Caco-2 (cell line): ENCODE measurements at regions not wholly inside any gene's neighbourhood (a gene's known extent, or its start where the extent isn't known, plus 50 kb on each side); places are given as distances from the start of the nearest gene placed in this dataset.

Source experiments
- BruUV-seq: library from RNA; stranded (reverse); fragments of 400-500 nt; replicated peaks from 2 replicates; lab custom pipeline; 2021; lab: Mats Ljungman, UMichigan
- CTCF ChIA-PET: fragments of 300-600 bp; sonication (Branson Sonifier 250); formaldehyde crosslinking; loops from one replicate; lab custom pipeline; 2022; ENCODE audit warnings: antibody characterized with exemption; lab: Charles Lee
- POLR2A ChIA-PET: fragments of 300-600 bp; sonication (Branson Sonifier 250); formaldehyde crosslinking; loops from one replicate; lab custom pipeline; 2022; ENCODE audit warnings: antibody characterized with exemption; lab: Charles Lee
- DNase-seq, 2 experiments: peaks; one replicate each; pipeline versions ENCODE4 v3.0.0 to v3.0.0-alpha.2; 2020 to 2022
- H3K27me3 ChIP-seq: replicated peaks from 2 replicates; pipeline ENCODE4 v1.6.0; 2011; ENCODE audit warnings: low read length; ENCODE audit not compliant: control insufficient read depth, insufficient read depth
- H3K36me3 ChIP-seq: 2 replicates; pipeline ENCODE4 v1.5.1; 2011; ENCODE audit warnings: low read length; ENCODE audit not compliant: control insufficient read depth, insufficient read depth
- H3K4me1 ChIP-seq: fragments of 250-450 bp; sonication (Bioruptor Pico); 2 replicates; pipeline ENCODE4 v1.5.1; 2020; ENCODE audit warnings: mild to moderate bottlenecking
- H3K4me3 ChIP-seq: 2 replicates; pipeline ENCODE4 v1.5.1; 2011; ENCODE audit warnings: low read depth, mild to moderate bottlenecking, control low read depth, low read length
- H3K9me3 ChIP-seq: fragments of 250-450 bp; sonication (Bioruptor Pico); 2 replicates; pipeline ENCODE4 v1.5.1; 2020; ENCODE audit warnings: mild to moderate bottlenecking, moderate library complexity
- H3K27ac Mint-ChIP-seq: one replicate; pipeline ENCODE4 v1.8.0; 2022; ENCODE audit warnings: mixed read lengths; ENCODE audit not compliant: unreplicated experiment
- H3K27me3 Mint-ChIP-seq: one replicate; pipeline ENCODE4 v1.8.0; 2022; ENCODE audit warnings: mixed read lengths; ENCODE audit not compliant: insufficient read depth, unreplicated experiment
- H3K36me3 Mint-ChIP-seq: one replicate; pipeline ENCODE4 v1.8.0; 2022; ENCODE audit warnings: mild to moderate bottlenecking, mixed read lengths; ENCODE audit not compliant: insufficient read depth, unreplicated experiment
- H3K4me1 Mint-ChIP-seq: one replicate; pipeline ENCODE4 v1.8.0; 2022; ENCODE audit warnings: low read depth, mixed read lengths; ENCODE audit not compliant: unreplicated experiment
- H3K4me3 Mint-ChIP-seq: one replicate; pipeline ENCODE4 v1.8.0; 2022; ENCODE audit warnings: mild to moderate bottlenecking, moderate library complexity, mixed read lengths; ENCODE audit not compliant: unreplicated experiment
- H3K9me3 Mint-ChIP-seq: one replicate; pipeline ENCODE4 v1.8.0; 2022; ENCODE audit warnings: mixed read lengths; ENCODE audit not compliant: unreplicated experiment
- CTCF ChIP-seq, 2 experiments: fragments of 200-600 bp in 1 of 2; IDR thresholded peaks; 1 replicate in 1 of 2; 2 replicates in 1 of 2; pipeline versions ENCODE4 v1.5.1 to v1.8.0; 2011 to 2022; ENCODE audit warnings: antibody characterized with exemption in 1 of 2, control low read depth in 1 of 2, inconsistent platforms in 1 of 2, low read depth in 1 of 2, low read length in 1 of 2, mild to moderate bottlenecking in 1 of 2, moderate library complexity in 1 of 2; ENCODE audit not compliant: insufficient read depth in 1 of 2, severe bottlenecking in 1 of 2, unreplicated experiment in 1 of 2
- intact Hi-C: fragments of 100-400 bp; cut with micrococcal nuclease; formaldehyde crosslinking; loops from one replicate; pipeline ENCODE4 v1.10.0; 2022; ENCODE audit not compliant: unreplicated experiment

GRCh38 chr3:59508273-59508672 is 458.4 kb upstream of the CFAP20DC start:
- CTCF ChIA-PET, result no interaction called here

GRCh38 chr3:59506191-59506590 is 456.4 kb upstream of the CFAP20DC start:
- H3K4me3 ChIP-seq, result no peak overlapping the region
- H3K4me3 Mint-ChIP-seq, result no peak overlapping the region
- peaks cover 12% of the 10 kb centered on the region for H3K27me3 Mint-ChIP-seq
- intact Hi-C loops, result no loop called here
- H3K4me1 ChIP-seq, result no peaks in the 10 kb centered on the region
- no peaks in the 10 kb centered on the region for H3K9me3 ChIP-seq
- DNase-seq, result no peak
- H3K27me3 ChIP-seq, result no peaks in the 10 kb centered on the region
- H3K36me3 Mint-ChIP-seq, result no peaks in the 10 kb centered on the region
- H3K4me1 Mint-ChIP-seq, result no peaks in the 10 kb centered on the region
- H3K36me3 ChIP-seq, result no peaks in the 10 kb centered on the region
- no peak for TF ChIP-seq CTCF (IDR thresholded peaks at IDR 0.05; ENCODE audit: insufficient read depth in 1 of 2, low read depth in 1 of 2, low read length in 1 of 2, severe bottlenecking in 1 of 2, unreplicated experiment in 1 of 2)
- BruUV-seq, result no TSS peak
- POLR2A ChIA-PET, result no interaction called here
- H3K27ac Mint-ChIP-seq, result no peak overlapping the region
- no peaks in the 10 kb centered on the region for H3K9me3 Mint-ChIP-seq
- CTCF ChIA-PET, result no interaction called here

More at GRCh38 chr3:59508273-59508672, 458.4 kb upstream of the CFAP20DC start:
- intact Hi-C loops, result no loop called here
- DNase-seq, result no peak
- Histone ChIP-seq H3K4me1 (no peaks in the 10 kb centered on the region), H3K9me3 (no peaks in the 10 kb centered on the region), H3K36me3 (no peaks in the 10 kb centered on the region), H3K4me3 (no peak overlapping the region), H3K27me3 (no peaks in the 10 kb centered on the region)
- no peak overlapping the region for H3K4me3 Mint-ChIP-seq
- POLR2A ChIA-PET, result no interaction called here
- no TSS peak for BruUV-seq
- H3K36me3 Mint-ChIP-seq, result no peaks in the 10 kb centered on the region
- TF ChIP-seq CTCF (IDR thresholded peaks at IDR 0.05; ENCODE audit: insufficient read depth in 1 of 2, low read depth in 1 of 2, low read length in 1 of 2, severe bottlenecking in 1 of 2, unreplicated experiment in 1 of 2), result no peak
- H3K4me1 Mint-ChIP-seq, result no peaks in the 10 kb centered on the region
- H3K9me3 Mint-ChIP-seq, result no peaks in the 10 kb centered on the region
- H3K27ac Mint-ChIP-seq, result no peak overlapping the region
- H3K27me3 Mint-ChIP-seq, result peaks cover 12% of the 10 kb centered on the region

GRCh38 chr3:59503441-59503840 is 453.6 kb upstream of the CFAP20DC start:
- Histone ChIP-seq H3K4me3 (no peak overlapping the region), H3K27me3 (no peaks in the 10 kb centered on the region; the same call in 1 of the 2 replicates), H3K4me1 (no peaks in the 10 kb centered on the region), H3K9me3 (no peaks in the 10 kb centered on the region), H3K36me3 (no peaks in the 10 kb centered on the region)
- CTCF ChIA-PET, result no interaction called here
- Mint-ChIP-seq H3K27me3 (peaks cover 15% of the 10 kb centered on the region), H3K4me1 (no peaks in the 10 kb centered on the region), H3K36me3 (no peaks in the 10 kb centered on the region), H3K9me3 (no peaks in the 10 kb centered on the region), H3K4me3 (no peak overlapping the region), H3K27ac (no peak overlapping the region)
- DNase-seq, result no peak
- intact Hi-C loops, result no loop called here
- BruUV-seq, result no TSS peak
- no peak for TF ChIP-seq CTCF (IDR thresholded peaks at IDR 0.05; ENCODE audit: insufficient read depth in 1 of 2, low read depth in 1 of 2, low read length in 1 of 2, severe bottlenecking in 1 of 2, unreplicated experiment in 1 of 2)
- POLR2A ChIA-PET, result no interaction called here
